Hippocampal formation (tissue), 2 donors: ENCODE measurements at regions not wholly inside any gene's neighbourhood (a gene's known extent, or its start where the extent isn't known, plus 50 kb on each side); places are given as distances from the start of the nearest gene placed in this dataset.
A peak's percentile ranks its signal among the peaks of the same experiment; 100 is the strongest.

ENCODE experiments used
- DNase-seq, 2 donors: peaks; one replicate each; lab custom pipeline; 2025; lab: John Stamatoyannopoulos, UW

DNA sequence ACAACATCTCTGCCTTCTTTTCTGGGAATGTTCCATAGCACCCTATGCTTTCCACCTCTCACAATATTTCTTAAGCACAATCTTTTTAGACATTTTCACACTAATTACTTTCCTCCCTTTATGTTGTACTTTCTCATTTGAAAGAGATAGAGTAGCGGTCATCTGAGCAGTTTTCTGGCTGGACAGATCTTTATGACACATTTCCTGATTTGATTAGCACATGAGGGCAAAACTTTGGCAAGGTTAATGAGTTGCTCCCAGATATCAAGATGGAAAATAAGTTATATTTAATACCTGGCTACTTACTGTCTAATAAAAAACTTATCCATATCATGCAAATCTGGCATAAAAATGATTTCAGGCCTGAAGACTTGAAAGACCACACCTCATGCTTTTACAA, 723.9 kb downstream of the SOCS6 start:
- no peak for DNase-seq

DNA sequence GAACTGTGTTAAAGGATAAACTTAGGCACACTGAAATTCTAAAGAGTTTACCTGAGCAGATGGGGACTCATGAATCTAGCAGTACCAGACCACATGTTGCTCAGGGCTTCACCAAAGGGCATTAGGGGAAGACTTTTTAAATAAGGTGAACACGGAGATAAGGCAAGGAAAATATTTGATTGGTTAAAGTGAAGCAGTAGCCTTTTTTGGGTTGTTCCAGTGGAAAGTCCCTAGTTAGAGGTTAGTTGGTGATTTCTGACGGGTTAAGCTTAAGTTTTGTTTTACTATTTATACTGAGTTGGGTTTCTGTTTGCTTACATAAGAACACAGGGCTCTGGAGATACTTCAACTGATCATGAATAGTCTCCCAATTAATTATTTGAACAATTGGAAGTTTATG, 722.5 kb downstream of the SOCS6 start:
- no peak for DNase-seq

DNA sequence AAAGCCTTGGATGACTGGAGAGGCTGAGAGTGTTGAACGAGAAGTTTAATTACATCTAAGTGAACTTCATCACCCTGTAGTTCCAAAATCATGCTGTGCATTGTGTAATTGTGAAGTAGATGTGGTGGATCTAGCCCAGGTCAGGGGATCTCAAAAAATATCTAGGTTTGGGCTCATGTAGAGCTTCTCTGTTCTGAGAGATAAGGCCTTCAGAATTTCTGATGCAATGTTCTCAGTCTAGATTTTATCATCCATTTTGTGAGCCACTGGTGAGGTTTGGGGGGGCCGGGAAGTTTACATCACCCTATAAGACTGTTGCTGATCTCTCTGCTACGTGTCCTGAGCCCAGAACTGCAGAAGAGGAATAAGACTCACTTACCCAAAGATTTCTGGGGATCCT, 719.4 kb downstream of the SOCS6 start:
- DNase-seq = no peak

DNA sequence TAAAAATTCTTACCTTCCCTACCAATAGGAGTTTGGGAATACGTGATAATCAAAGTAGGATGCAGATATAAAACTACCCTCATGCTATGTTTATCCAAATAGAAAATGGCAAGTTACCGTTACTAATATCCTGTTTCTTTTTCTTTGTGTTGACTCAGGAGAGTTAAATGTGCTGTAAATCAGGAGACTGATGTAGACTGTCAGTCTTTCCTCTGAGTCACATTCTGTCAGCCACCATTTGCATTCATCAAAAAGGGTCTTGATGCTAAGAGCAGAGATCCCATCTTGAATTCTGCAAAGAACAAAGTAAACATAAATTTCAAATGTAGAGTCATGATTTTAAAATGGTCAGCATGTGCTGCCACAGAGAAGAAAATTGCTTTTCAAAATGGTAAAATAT, 712.8 kb downstream of the SOCS6 start:
- no peak for DNase-seq

DNA sequence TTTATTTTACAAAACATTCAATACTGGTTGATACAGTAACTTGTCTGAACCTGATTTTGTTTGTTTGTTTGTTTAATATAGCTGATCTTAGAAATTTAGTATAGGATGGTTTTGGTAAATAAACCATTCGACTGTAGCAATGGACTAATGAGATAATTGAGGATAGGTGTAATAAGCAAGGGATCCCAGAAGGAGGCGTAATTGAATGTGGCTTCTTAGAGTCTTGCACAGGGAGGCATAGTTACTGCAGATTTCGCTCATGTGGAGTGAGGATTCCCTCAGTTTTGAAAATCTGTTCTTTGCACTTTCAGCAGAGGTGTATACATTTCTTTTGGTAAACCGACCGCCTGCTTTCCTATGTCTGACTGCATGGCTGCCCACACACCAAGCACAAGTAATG, 709.6 kb downstream of the SOCS6 start:
- DNase-seq = no peak

DNA sequence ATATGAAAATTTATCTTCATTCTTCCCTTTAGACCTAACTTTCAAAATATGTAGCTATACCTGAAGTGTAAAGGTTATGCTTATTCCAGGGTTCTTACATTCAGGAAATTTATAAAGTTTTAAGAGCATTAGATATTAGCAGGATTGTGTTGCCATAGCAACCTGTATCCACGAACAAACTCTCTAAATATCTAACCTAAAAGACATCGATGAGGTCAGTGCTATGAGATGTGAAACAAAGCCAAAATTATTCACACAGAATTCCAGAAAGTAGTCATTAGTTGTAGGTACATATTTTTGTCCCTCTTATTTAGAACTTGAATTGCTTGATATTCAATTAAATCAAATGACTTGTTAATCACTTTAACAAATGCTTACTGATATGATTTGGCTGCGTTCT, 705.3 kb downstream of the SOCS6 start:
- DNase-seq = no peak

DNA sequence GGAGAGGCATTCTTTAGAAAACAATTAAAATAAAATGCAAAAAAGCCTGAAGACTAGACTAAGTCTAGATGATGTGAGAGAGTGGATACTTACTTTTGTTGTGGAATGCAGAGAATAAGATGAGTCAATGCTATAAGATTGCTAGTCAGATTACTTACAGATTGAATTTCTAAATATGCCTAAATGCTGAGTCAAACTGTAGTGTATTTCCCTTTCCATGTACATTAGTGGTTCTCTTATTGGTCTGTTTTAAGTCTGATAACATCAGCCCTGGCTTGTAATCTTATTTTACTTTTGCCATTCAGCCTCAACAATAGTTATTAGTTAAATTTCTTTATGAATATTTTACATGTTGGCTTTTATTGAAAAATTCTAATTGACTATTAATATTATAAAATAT, 702.7 kb downstream of the SOCS6 start:
- no peak for DNase-seq

DNA sequence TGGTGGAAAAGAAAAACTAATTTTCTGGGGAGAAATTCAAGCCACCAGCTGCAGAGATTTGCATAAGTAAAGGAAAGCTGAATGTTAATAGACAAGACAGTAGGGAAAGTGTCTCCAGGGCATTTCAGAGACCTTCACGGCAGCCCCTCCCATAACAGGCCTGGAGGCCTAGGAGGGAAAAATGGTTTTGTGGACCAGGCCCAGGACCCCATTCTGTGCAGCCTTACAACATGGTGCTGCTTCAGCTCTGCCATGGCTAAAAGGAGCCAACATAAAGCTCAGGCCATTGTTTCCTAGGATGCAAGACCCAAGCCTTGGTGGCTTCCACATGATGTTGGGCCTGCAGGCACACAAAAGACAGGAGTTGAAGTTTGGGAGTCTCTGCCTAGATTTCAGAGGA, 697.1 kb downstream of the SOCS6 start:
- DNase-seq = no peak

DNA sequence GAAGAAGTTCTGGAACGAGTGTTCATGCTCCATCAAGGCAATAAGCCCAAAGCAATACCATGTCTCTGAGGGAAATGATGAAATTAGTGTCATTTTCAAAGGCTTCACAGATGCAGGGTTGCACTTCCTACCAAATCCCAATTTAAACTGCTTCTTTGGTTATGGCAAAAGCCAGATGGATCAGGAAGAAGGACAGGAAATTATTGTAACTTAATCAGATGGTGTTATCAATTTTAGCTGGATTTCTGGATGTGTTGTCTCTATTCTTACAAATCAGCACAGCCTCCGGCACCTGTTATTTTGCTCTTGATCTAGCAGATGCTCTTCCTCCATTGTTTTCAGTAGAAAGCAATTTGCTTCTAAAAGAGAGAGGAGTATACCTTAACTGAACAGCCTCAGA, 693.4 kb downstream of the SOCS6 start:
- no peak for DNase-seq

DNA sequence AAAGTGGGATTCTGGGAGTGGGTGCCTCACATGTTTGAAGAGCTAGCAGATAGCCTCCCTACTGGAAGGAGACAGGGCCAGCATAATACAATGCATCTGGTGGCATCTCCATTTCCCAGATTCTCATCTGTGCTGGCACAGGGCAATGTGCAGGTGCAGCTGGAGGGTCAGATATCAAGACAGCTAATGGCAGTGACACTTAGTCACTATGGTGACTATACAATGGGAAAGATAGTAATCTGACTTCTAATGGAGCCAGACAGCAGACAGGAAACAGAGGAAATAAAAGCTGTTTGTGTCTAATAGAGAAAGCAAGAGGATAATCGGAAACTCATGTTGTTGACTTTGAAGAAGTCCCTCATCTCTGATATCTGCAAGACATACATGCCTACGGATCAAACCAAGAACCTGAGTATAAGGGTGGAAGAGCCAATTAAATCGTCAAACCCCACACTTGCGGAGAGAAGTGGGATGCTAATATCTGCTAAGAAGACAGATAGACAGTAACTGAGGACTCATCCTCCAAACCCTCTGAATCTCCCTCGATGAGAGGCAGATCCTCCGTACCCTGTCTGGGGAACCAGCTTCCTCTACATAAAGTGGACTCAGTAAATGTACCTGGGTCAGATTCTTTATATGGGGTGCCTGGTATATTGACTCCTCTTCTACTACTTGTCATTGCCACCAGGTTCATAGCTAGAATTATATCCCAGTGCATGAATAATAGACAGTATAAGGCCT, 692.7 kb downstream of the SOCS6 start:
- no peak for DNase-seq

DNA sequence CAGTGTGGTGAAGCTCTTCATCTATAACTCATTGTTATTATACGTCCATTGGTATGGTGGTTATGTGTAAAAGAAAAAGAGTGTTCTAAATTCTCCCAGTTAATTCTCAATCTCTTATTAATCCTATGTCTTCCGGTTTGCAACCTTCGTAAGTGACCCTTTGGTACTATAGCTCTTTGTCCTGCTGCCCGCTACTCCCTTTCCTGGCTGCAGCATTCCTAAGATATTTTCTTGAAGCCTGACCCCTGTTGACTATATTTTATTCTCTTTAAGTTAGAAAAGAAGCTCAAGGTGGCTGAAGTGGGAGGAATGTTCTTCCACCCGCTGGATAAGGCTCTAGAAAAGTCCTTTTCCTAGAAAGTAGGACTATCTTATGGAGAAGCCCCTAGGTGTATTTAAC, 684.8 kb downstream of the SOCS6 start:
- DNase-seq = no peak

DNA sequence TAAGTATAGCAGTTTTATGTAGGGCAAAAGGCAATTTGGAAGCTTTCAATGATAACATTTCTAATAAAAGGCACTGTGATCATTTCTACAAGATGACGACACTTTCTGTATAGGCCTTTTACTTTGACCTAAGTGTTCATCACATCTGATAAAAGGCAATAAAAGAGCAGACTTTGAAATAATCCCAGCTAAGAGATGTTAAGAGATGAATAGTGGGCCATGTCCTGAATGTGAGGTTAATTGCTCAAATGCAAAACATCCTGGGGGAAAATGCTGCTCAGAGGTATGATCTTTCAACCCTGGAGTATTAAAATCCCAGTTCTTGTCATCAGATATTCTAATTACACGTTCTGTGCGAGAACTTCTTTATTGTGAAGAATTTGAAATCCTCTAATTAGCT, 677.6 kb downstream of the SOCS6 start:
- DNase-seq = no peak

DNA sequence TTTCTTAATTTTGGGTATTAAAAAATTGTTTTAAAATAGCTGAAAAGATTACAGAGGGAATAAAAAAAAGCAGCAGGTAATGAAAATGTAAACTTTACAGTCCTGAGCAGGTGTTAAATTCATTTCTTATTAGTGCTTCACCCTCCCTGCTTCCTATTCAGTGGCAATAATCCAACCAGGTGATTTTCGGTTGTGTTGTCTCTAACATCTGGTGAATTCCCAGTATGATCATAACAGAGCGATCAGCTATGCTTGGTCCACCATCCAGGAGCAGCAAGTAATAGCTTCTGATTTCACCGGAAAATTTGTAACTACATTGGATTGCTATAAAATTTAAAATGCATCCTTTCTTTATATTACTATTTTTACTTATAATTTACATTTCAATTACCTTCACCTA, 673.1 kb downstream of the SOCS6 start:
- no peak for DNase-seq

DNA sequence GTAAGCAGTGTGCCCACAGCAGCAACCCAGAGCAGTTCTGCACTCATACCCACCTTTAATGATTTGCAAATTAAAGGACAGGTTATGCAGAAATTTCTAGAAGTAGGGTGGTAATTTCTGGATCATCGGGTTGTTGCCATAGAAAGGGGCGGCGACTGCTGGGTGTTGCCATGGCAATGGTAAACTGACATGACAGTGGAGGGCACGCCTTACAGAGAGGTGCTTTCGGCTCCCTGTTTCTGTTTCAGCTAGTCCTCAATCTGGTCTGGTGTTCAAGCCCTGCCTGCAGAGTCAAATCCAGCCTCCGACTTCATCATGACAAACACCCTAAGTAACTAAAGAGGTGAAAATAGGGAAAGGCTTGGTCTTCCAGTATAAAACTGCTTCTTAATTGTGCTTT, 667.7 kb downstream of the SOCS6 start:
- DNase-seq = no peak

DNA sequence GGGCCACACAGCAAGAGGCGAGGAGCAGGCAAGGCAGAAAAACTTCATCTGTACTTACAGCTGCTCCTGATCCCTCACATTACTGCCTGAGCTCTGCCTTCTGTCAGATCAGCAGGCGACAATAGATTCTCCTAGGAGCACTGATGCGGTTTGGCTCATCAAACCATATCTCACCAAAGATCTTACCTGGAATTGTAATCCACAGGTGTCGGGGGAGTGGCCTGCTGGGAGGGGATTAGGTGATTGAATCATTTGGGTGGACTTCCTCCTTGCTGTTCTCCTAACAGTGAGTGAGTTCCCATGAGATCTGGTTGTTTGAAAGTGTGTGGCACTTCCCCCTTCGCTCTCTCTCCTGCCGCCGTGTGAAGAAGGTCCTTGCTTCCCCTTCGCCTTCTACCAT, 647.3 kb downstream of the SOCS6 start:
- DNase-seq = no peak

DNA sequence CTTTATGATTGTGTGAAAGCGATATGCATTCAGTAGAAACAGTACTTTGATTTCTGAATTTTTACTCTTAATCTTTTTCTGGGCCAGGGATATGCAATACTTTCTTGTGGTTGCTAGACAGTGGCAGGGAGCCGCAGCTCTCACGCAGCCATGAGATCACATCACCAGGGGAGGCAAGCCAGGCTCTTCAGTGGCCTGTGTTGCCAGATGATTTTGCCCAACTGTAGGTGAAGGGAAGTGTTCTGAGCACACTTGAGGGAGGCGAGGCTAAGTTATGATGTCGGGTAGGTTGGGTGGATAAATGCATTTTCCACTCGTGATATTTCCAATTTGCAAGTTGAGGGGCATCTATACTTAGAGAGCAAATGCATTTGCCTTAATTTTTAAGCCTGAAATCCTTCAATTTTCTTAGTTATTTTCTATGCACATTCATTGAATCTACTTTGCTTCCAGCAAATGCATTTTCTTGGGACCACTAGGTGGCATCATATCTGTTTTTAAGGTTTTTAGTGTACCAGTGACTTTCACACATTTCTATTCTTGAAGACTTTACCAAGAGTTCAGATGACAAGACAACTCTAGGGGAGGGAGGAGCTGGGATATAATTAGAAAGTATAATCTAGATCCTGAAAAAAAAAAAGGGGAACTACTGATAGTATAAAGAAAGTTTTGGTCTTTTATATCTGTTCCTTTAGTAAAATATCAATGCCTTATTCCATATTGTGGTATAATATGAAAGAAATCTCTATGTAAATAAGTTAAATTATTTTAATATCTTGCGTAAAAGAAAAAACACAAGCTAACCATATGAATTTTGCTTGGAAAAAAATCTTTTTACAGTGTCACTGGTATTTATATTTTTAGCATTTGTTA, 643.3 kb downstream of the SOCS6 start:
- peak in 1 of 2 donors; percentile 64 for DNase-seq

DNA sequence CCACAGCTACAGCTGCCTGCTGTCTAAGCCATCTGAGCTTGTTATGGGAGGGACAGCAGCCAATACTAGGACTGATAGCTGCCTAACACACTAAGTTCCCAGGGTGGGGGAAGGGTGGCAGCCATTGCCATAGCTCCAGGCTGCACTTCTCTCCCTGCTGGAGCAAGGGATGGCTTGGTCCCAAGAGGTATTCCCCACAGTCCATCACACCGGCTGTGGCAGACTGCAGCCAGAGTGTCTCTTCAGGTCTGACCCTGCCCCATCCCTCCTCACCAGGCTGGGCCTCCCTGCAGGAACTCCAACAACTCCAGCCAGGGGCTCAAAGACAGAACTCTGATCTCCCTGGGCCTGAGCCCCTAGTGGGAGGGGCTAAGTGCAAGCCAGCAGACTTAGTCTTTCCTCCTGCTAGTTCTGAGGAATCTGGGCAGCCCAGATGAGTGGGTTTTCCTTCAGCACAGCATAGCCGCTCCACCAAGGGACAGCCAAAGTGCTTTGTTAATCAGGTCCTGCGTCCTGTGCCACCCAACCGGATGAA, 632.1 kb downstream of the SOCS6 start:
- no peak for DNase-seq

DNA sequence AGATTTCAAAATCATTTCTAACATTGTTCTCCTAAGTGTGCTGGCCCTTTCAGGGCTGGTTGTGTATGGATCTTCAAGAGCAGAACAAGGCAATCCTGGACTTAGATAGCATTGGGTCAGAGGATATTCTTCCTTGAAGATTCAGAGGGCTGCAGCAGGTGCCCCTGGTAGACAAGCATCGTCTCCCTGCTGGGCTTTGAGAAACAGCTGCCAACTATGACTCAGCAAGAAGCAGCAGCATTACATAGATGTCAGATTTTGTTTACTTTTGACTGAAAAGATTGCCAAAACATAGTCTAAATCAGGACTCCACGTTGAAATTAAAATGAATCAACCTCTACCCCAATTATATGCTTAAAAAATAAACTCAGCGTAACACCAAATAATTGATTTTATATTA, 618.8 kb downstream of the SOCS6 start:
- peak; percentile 4 to 24 for DNase-seq

DNA sequence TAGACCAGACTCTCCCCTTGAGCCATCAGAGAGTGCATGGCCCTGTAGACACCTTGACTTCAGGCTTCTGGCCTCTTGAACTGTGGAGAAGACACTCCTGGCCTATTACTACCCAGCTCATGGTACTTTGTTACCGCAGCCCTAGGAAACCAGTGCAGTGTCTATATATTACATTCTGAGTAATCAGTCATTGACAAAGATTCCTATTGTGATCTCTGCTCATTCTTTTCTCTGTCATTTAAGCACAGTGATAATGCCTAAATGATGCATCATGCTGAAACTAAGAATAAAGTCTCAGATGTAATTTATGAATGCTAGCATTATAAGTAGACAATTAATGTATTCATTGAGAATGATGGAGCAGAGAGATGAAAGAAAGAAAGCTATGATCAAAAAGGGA, 603.5 kb downstream of the SOCS6 start:
- no peak for DNase-seq

DNA sequence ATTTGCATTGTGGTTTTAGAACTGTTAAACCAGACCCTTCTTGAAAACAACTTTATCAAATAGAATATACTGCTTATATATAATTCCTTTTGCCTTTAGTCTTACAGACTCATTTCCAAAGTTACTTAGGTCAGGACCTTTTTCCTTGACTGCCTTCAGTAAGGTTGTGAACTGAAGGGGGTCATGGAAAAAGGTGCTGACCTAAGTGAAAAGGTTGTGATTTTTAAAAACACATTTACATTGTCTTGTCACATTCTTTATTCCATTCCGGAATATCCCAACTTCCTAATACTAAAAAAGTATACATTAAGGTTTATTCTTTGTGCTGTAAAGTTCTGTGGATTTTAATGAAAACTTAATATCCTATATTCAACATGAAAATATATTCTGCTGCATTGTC, 581.4 kb downstream of the SOCS6 start:
- no peak for DNase-seq

DNA sequence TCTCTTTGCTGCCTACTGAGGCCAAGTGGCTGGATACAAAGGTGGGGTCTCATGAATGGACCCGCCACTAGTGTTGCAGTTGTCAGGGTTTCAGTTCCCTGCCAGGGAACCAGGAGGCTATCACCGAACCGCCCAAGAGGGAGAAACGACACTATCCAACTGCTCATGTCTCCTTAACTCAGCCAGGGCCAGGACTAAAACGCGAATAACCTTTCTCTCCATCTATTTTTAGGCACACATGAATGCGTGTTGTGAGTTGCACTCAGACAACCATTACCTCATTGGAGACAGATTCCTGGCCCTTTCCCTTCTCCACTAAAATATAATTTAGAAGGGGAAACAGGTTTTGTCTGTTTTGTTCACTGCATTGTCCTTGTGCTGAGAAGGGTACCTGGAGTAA, 559.5 kb downstream of the SOCS6 start:
- no peak for DNase-seq

DNA sequence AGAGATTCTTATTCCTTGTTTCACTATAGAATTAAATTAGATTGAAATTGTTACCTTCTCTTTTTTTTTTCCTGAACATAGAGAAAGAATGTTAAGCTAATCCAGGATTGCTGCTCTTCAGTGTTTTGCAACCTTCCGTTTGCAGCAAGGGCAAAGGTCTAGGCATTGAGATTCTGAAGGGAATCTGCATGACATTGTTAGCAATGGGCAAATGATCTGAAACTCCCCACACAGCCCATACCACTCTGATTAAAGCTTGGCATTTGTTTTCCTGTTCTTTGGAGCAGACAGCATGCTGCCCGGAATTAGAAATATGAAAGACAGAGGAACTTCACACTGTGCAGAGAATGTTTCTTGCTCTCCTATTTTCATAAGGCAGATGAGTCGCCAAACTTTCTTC, 551.8 kb downstream of the SOCS6 start:
- no peak for DNase-seq

DNA sequence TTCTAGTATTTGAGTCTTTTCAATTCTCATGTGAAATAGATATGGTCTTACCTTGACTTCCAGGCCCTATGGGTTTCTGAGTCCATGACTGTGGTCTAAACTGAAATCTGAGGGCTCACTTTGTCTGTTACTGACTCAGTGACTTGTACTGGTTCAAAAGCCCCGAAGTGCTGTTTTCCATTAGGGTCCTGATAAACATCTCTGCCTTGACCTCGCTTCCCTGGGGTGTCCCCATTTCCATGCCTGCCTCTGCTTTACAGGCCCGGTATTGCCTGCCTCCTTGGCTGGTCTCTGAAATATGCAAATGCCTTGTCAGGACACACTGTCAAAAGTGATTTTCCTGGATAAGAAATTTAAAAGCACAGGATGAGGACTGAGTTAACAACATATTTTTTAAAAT, 538.8 kb downstream of the SOCS6 start:
- no peak for DNase-seq
